ENCODE measurements at regions not wholly inside any gene's neighbourhood (a gene's known extent, or its start where the extent isn't known, plus 50 kb on each side); places are given as distances from the start of the nearest gene placed in this dataset.

- intact Hi-C loops (cut with DNase I): no loop called here
- DNase-seq: no peak
Measured at GRCh38 chr21:43364261-43364510, 62.7 kb downstream of the SIK1 start.

- DNase-seq: no peak
- intact Hi-C loops (cut with DNase I): no loop called here
Measured at GRCh38 chr21:43363506-43364260, 63.2 kb downstream of the SIK1 start.

GRCh38 chr21:43362915-43363314 is 64.0 kb downstream of the SIK1 start:
- intact Hi-C loops (cut with DNase I): no loop called here
- no peak for DNase-seq

- intact Hi-C loops (cut with DNase I): no loop called here
- DNase-seq: peak in 37 of 42 donors; percentile 28 to 73 (median 53)
Measured at GRCh38 chr21:43362321-43362791, 64.6 kb downstream of the SIK1 start.

- intact Hi-C loops (cut with DNase I): no loop called here
- no peak for DNase-seq
Measured at GRCh38 chr21:43361493-43362296, 65.2 kb downstream of the SIK1 start.

GRCh38 chr21:43361127-43361492 is 65.8 kb downstream of the SIK1 start:
- no peak for DNase-seq
- intact Hi-C loops (cut with DNase I): no loop called here

- intact Hi-C loops (cut with DNase I): no loop called here
- no peak for DNase-seq
Measured at GRCh38 chr21:43360441-43361126, 66.3 kb downstream of the SIK1 start.

- DNase-seq: peak in 1 of 42 donors; percentile 18
- intact Hi-C loops (cut with DNase I): no loop called here
Measured at GRCh38 chr21:43358940-43359822, 67.8 kb downstream of the SIK1 start.

- intact Hi-C loops (cut with DNase I): no loop called here
- no peak for DNase-seq
Measured at GRCh38 chr21:43357715-43358430, 69.1 kb downstream of the SIK1 start.

- DNase-seq: no peak
- intact Hi-C loops (cut with DNase I): no loop called here
Measured at GRCh38 chr21:43355925-43356289, 71.0 kb downstream of the SIK1 start.

- peak in 34 of 42 donors; percentile 38 to 86 (median 60) for DNase-seq
- intact Hi-C loops (cut with DNase I): no loop called here
Measured at GRCh38 chr21:43355266-43355924, 71.5 kb downstream of the SIK1 start.

GRCh38 chr21:43354666-43355065 is 72.3 kb downstream of the SIK1 start:
- intact Hi-C loops (cut with DNase I): no loop called here
- no peak for DNase-seq

- DNase-seq: no peak
- intact Hi-C loops (cut with DNase I): no loop called here
Measured at GRCh38 chr21:43354026-43354420, 72.9 kb downstream of the SIK1 start.

GRCh38 chr21:43353282-43354025 is 73.5 kb downstream of the SIK1 start:
- no peak for DNase-seq
- intact Hi-C loops (cut with DNase I): no loop called here

GRCh38 chr21:43352568-43353281 is 74.2 kb downstream of the SIK1 start:
- no peak for DNase-seq
- intact Hi-C loops (cut with DNase I): no loop called here

GRCh38 chr21:43352154-43352537 is 74.8 kb downstream of the SIK1 start:
- no peak for DNase-seq
- intact Hi-C loops (cut with DNase I): no loop called here

All from head of caudate nucleus (tissue), 42 donors.